IMR-90 (cell line): ENCODE measurements at regions not wholly inside any gene's neighbourhood (a gene's known extent, or its start where the extent isn't known, plus 50 kb on each side); places are given as distances from the start of the nearest gene placed in this dataset.
"Not testable (repeated sequence)": the region's sequence is repeated elsewhere in the genome, so short reads cannot be mapped to it uniquely, and the experiment has no call there.

Experiments used
- ATAC-seq: fragments of 200-7000 bp; cut with Tn5 transposase; 2 replicates; pipeline ENCODE4 v1.9.1; 2020; ENCODE audit warnings: low read depth, mild to moderate bottlenecking, moderate library complexity
- BruUV-seq: library from RNA; stranded (reverse); fragments of 400-500 nt; replicated peaks from 2 replicates; lab custom pipeline; 2021; lab: Mats Ljungman, UMichigan
- CTCF ChIA-PET: fragments of 300-600 bp; formaldehyde crosslinking; extraction: SDS; loops from one replicate; lab custom pipeline; 2021; ENCODE audit warnings: antibody characterized with exemption; lab: Yijun Ruan, JAX
- POLR2A ChIA-PET: fragments of 300-600 bp; sonication (Branson Sonifier 250); formaldehyde crosslinking; loops from one replicate; lab custom pipeline; 2022; ENCODE audit warnings: antibody characterized with exemption; ENCODE audit not compliant: unreplicated experiment; lab: Charles Lee
- DNase-seq: peaks from one replicate; pipeline ENCODE4 v3.0.0; 2013
- H2AFZ ChIP-seq: replicated peaks from 2 replicates; pipeline ENCODE3; 2013; ENCODE audit warnings: low read length, mild to moderate bottlenecking; ENCODE audit not compliant: poor library complexity
- H2AK5ac ChIP-seq: 2 replicates; pipeline ENCODE4 v1.6.1; 2013; ENCODE audit warnings: low read depth, low read length, inconsistent platforms
- H2AK9ac ChIP-seq: replicated peaks from 2 replicates; pipeline ENCODE3; 2013; ENCODE audit warnings: mild to moderate bottlenecking, low read depth, low read length, moderate library complexity; ENCODE audit not compliant: poor library complexity
- H2BK120ac ChIP-seq: 2 replicates; pipeline ENCODE4 v1.6.1; 2013; ENCODE audit warnings: low read depth, low read length, inconsistent platforms
- H2BK15ac ChIP-seq: 3 replicates; pipeline ENCODE4 v1.6.1; 2013; ENCODE audit warnings: low read depth, low read length, inconsistent platforms
- H2BK20ac ChIP-seq: 2 replicates; pipeline ENCODE4 v1.6.1; 2013; ENCODE audit warnings: low read depth, mild to moderate bottlenecking, inconsistent platforms, low read length, moderate library complexity
- H2BK5ac ChIP-seq: 2 replicates; pipeline ENCODE4 v1.6.1; 2013; ENCODE audit warnings: mild to moderate bottlenecking, low read depth, low read length, inconsistent platforms; ENCODE audit not compliant: poor library complexity, severe bottlenecking
- H3K14ac ChIP-seq: replicated peaks from 2 replicates; pipeline ENCODE4 v1.6.1; 2013; ENCODE audit warnings: low read depth, low read length, inconsistent platforms
- H3K18ac ChIP-seq: 2 replicates; pipeline ENCODE4 v1.6.1; 2013; ENCODE audit warnings: low read depth, low read length, control low read depth
- H3K23ac ChIP-seq: 2 replicates; pipeline ENCODE4 v1.6.1; 2013; ENCODE audit warnings: low read depth, low read length, inconsistent platforms
- H3K27ac ChIP-seq: 2 replicates; pipeline ENCODE4 v1.5.1; 2013; ENCODE audit warnings: mild to moderate bottlenecking, control low read depth, low read length; ENCODE audit not compliant: insufficient read depth
- H3K27me3 ChIP-seq: 2 replicates; pipeline ENCODE4 v1.6.1; 2013; ENCODE audit warnings: low read length; ENCODE audit not compliant: control insufficient read depth, insufficient read depth
- H3K36me3 ChIP-seq: 2 replicates; pipeline ENCODE4 v1.6.1; 2013; ENCODE audit warnings: low read length, mixed read lengths; ENCODE audit not compliant: control insufficient read depth, insufficient read depth
- H3K4ac ChIP-seq: 2 replicates; pipeline ENCODE4 v1.6.1; 2013; ENCODE audit warnings: low read depth, low read length, inconsistent platforms
- H3K4me1 ChIP-seq: 2 replicates; pipeline ENCODE4 v1.6.1; 2013; ENCODE audit warnings: low read length, mixed read lengths; ENCODE audit not compliant: control insufficient read depth, insufficient read depth
- H3K4me2 ChIP-seq: 2 replicates; pipeline ENCODE4 v1.6.1; 2013; ENCODE audit warnings: low read depth, mild to moderate bottlenecking, control low read depth, low read length, moderate library complexity
- H3K4me3 ChIP-seq: 2 replicates; pipeline ENCODE4 v1.5.1; 2013; ENCODE audit warnings: low read depth, mild to moderate bottlenecking, control low read depth, low read length, moderate library complexity; ENCODE audit not compliant: insufficient read depth
- H3K56ac ChIP-seq: 2 replicates; pipeline ENCODE4 v1.6.1; 2013; ENCODE audit warnings: low read length, inconsistent platforms; ENCODE audit not compliant: insufficient read depth; ENCODE audit errors: extremely low read depth
- H3K79me1 ChIP-seq, 2 experiments: 2 replicates each; pipeline ENCODE4 v1.6.1; 2013; ENCODE audit warnings: low read length in 2 of 2, inconsistent platforms in 1 of 2, low read depth in 1 of 2
- H3K9ac ChIP-seq: 2 replicates; pipeline ENCODE4 v1.6.1; 2013; ENCODE audit warnings: low read depth, low read length, control low read depth
- H3K9me1 ChIP-seq: 2 replicates; pipeline ENCODE4 v1.6.1; 2013; ENCODE audit warnings: low read length, inconsistent platforms; ENCODE audit not compliant: insufficient read depth
- H3K9me3 ChIP-seq: 2 replicates; pipeline ENCODE4 v1.6.1; 2013; ENCODE audit warnings: low read length; ENCODE audit not compliant: control insufficient read depth, insufficient read depth
- H4K20me1 ChIP-seq: 2 replicates; pipeline ENCODE4 v1.6.1; 2013; ENCODE audit warnings: low read length, inconsistent platforms; ENCODE audit not compliant: insufficient read depth
- H4K5ac ChIP-seq: 2 replicates; pipeline ENCODE4 v1.6.1; 2013; ENCODE audit warnings: mild to moderate bottlenecking, low read depth, low read length, control low read depth
- H4K8ac ChIP-seq, 2 experiments: 2 replicates each; pipeline ENCODE4 v1.6.1; 2013; ENCODE audit warnings: low read depth in 2 of 2, low read length in 2 of 2, control low read depth in 1 of 2, inconsistent platforms in 1 of 2
- H4K91ac ChIP-seq: 2 replicates; pipeline ENCODE4 v1.6.1; 2013; ENCODE audit warnings: low read depth, low read length, inconsistent platforms; ENCODE audit not compliant: insufficient read depth
- WGBS, 2 experiments: methylation state at CpG; one replicate each; pipeline versions ENCODE4 v1.1.5 to v1.1.7; 2013; ENCODE audit warnings: missing lambda C conversion rate in 2 of 2; ENCODE audit not compliant: insufficient read length in 1 of 2; ENCODE audit errors: extremely low coverage in 2 of 2; 5-methylcytosine and 5-hydroxymethylcytosine counted together
- dilution Hi-C: fragments of 300-500 bp; cut with HindIII; formaldehyde crosslinking; loops from one replicate; pipeline ENCODE4 v1.14.3; 2018; ENCODE audit warnings: low sequenced_read_pairs; ENCODE audit not compliant: unreplicated experiment
- in situ Hi-C: fragments of 300-500 bp; cut with MboI; formaldehyde crosslinking; loops from 3 replicates; pipeline ENCODE4 v1.14.3; 2019; ENCODE audit warnings: low sequenced_read_pairs, inconsistent platforms, mixed read lengths
- intact Hi-C: fragments of 100-400 bp; cut with micrococcal nuclease; formaldehyde crosslinking; loops from 2 replicates; pipeline ENCODE4 v1.10.0; 2022

GRCh38 chr10:46645110-46645509 is 66.2 kb downstream of the SYT15 start:
- H2AK5ac ChIP-seq, H2BK15ac ChIP-seq, H2AFZ ChIP-seq, H3K56ac ChIP-seq, intact Hi-C loops, H3K9me1 ChIP-seq, H4K91ac ChIP-seq, H3K14ac ChIP-seq, H3K18ac ChIP-seq, H3K9ac ChIP-seq, H3K4me3 ChIP-seq, H3K27me3 ChIP-seq, H3K9me3 ChIP-seq, H2BK120ac ChIP-seq, H4K20me1 ChIP-seq, H2AK9ac ChIP-seq, H3K4ac ChIP-seq, H3K4me1 ChIP-seq, dilution Hi-C loops, POLR2A ChIA-PET, H3K4me2 ChIP-seq, H3K36me3 ChIP-seq, DNase-seq, H4K5ac ChIP-seq, CTCF ChIA-PET, BruUV-seq, H3K27ac ChIP-seq, H4K8ac ChIP-seq, H2BK5ac ChIP-seq, H3K23ac ChIP-seq, H2BK20ac ChIP-seq, in situ Hi-C loops, H3K79me1 ChIP-seq: not testable (repeated sequence)
- ATAC-seq, result peak; percentile 88
- no CpG with 5 or more reads among the region's 1 CpG for WGBS, 2 experiments

GRCh38 chr10:46646132-46646531 is 67.2 kb downstream of the SYT15 start:
- H3K23ac ChIP-seq, H2AFZ ChIP-seq, H3K4me3 ChIP-seq, H4K8ac ChIP-seq, H2BK5ac ChIP-seq, BruUV-seq, H3K14ac ChIP-seq, H3K9me3 ChIP-seq, H3K27ac ChIP-seq, H3K56ac ChIP-seq, H3K79me1 ChIP-seq, H2BK120ac ChIP-seq, DNase-seq, H3K36me3 ChIP-seq, H4K91ac ChIP-seq, H3K9me1 ChIP-seq, H4K5ac ChIP-seq, H3K9ac ChIP-seq, H2BK15ac ChIP-seq, CTCF ChIA-PET, H3K27me3 ChIP-seq, H3K4me1 ChIP-seq, dilution Hi-C loops, H3K4me2 ChIP-seq, H4K20me1 ChIP-seq, H2AK9ac ChIP-seq, POLR2A ChIA-PET, intact Hi-C loops, H2AK5ac ChIP-seq, H3K18ac ChIP-seq, H2BK20ac ChIP-seq, H3K4ac ChIP-seq, in situ Hi-C loops, ATAC-seq: not testable (repeated sequence)
- WGBS, 2 experiments, result no CpG with 5 or more reads among the region's 3 CpGs
